Right ventricle myocardium inferior (tissue), 1 donor: ENCODE measurements at regions not wholly inside any gene's neighbourhood (a gene's known extent, or its start where the extent isn't known, plus 50 kb on each side); places are given as distances from the start of the nearest gene placed in this dataset.

Experiments used
- ATAC-seq: fragments of 200-7000 bp; cut with Tn5 transposase; one replicate; pipeline ENCODE4 v1.9.1; 2020; ENCODE audit warnings: mild to moderate bottlenecking, moderate library complexity
- DNase-seq: peaks from one replicate; pipeline ENCODE4 v3.0.0; 2021; ENCODE audit errors: missing footprints
- intact Hi-C: fragments of 100-400 bp; cut with DNase I; formaldehyde crosslinking; loops from one replicate; pipeline ENCODE4 v1.11.0; 2022
- donor health status: DM: no; HTN: yes; CAD: no; lungs with severe emphysema.

DNA sequence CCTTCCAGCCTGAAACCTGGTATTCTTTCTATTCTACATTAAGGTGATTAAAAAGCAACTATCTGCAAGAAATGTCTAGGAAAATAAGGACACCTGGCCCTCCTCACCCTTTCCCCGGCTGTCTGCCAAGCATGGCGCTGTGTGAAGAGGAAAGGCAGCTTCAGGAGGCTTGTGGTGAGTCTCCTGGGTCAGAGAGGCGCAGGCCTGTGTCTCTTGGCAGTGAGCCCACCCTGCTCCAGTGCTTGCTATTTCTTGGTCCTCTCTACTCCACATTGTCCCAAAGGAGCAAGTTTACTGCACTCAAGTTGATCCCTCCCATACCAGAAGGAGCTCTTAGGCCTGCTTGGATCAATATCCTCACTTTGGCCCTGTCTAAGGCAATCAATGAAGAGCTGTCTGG, 520.7 kb upstream of the B3GAT1 start:
- no peak for ATAC-seq
- intact Hi-C loops: no loop called here
- no peak for DNase-seq

DNA sequence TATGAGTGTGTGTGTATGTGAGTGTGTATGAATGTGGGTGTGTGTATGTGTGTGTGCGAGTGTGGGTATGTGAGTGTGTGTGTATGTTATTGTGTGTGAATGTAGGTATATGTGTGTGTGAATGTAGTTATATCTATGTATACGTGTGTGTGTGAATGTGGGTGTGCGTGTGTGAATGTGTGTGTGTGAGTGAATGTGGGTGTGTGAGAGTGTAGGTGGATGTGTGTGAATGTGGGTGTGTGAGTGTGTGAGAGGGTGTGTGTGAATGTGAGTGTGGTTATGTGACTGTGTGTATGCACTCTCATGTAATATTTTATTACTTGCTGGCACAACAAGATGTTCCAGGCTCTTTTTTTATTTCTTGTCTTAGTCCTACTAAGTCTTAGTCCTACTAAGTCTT, 513.4 kb upstream of the B3GAT1 start:
- intact Hi-C loops: no loop called here
- DNase-seq: no peak
- no peak for ATAC-seq

GRCh38 chr11:134923441-134923840, 511.4 kb upstream of the B3GAT1 start:
- DNase-seq: no peak
- intact Hi-C loops: no loop called here
- no peak for ATAC-seq

DNA sequence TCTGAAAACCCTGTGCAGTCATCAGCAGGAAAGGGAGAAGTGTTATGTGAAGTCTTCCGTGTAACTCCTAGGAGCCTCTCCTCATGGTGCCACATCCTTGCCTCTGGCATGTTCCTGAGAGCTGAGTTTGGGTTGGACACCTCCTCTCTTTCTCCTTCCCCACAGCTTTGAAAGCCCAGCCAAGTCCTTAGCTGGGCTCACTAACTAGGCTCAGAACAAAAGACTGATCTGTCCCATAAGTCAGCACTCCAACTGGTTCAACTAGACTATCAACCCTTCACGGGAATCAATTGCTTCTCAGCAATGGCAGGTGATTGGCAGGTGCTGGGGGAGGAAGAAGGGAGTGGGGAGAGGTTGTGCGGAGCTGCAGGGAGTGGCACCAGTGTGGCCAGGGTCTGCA, 509.9 kb upstream of the B3GAT1 start:
- intact Hi-C loops: no loop called here
- ATAC-seq: no peak

GRCh38 chr11:134920851-134921608, 509.0 kb upstream of the B3GAT1 start:
- DNase-seq: no peak
- ATAC-seq: no peak
- intact Hi-C loops: no loop called here

More for the DNA sequence above, 509.9 kb upstream of the B3GAT1 start:
- DNase-seq: no peak

DNA sequence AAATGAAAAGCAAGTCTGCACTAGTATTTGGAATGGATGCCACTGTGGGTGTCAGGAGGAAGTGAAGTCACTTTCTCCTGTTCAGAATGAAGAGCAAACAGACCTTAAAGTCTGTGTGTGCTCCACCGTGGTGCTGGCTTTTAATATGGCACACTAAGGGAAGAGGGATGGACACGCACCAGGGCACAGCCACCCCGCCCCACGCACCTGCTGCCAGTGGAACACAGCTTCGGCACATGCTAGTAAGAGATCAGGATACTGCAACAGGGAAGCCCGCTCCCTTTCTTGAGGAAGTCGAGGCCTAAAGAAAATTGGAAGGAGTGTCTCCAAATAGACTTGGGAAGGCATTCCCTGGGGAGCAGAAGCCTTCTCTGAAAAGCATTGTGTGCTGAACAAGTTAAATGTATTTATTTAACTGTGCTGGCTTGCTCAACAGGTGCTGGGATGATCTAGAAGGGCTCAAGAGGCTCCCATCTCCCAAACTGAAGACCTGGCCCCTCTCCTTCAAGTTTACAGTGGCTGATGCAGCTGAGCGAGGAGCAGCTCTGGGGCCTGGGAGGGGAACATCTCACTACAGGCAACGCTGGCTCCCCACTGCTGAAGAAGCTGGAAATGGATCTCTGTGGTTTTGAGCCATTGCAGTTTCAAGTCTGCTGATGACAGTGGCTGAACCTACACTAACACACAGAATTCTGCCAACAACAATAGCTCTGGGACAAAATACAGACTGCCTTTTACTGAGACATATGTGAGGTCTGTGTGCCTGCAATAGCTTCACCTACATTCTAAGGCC, 504.6 kb upstream of the B3GAT1 start:
- no peak for ATAC-seq
- intact Hi-C loops: no loop called here
- DNase-seq: no peak

DNA sequence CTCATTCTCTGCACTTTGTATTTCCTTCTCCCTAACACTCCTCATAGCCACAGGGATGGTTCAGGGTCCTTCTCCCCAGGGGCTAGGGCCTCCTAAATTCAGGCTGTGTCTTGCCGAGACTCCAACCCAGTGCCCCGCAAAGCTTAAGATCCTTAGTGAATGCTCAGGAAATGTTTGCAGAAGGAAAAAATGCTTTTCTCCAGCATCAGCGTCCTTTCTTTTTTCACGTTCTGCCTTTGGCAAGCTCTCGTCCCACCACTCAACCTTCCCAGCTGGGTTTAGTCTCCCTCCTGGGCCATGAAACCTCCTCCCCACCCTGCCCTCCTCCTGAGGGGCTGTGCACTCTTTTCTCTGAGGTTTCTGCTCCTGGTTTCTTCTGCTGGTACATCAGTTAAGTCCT, 503.8 kb upstream of the B3GAT1 start:
- intact Hi-C loops: no loop called here
- no peak for DNase-seq
- ATAC-seq: no peak

DNA sequence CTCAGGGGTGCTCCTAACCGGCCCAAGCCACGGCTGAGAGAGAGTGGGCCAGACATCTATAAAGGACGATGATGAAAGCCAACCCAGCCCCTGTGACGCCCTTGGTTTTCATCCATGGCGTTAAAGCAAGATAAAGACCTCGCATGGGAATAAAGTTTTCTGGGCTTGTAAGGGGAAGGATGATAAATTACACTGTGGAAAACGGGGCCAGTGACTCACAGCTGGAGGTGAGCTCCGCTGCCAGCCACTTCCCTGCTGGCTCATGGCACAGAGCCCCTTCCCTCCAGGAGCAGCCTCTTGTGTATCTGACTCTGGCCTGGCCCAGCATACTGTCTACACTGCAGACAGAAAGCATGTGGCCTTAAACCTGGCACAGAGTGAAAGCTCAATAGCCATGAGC, 503.2 kb upstream of the B3GAT1 start:
- no peak for DNase-seq
- intact Hi-C loops: no loop called here
- ATAC-seq: peak; percentile 96

- ATAC-seq (no peak), DNase-seq (no peak)
- intact Hi-C loops: no loop called here
Measured at GRCh38 chr11:134913999-134914590, 502.1 kb upstream of the B3GAT1 start.

DNA sequence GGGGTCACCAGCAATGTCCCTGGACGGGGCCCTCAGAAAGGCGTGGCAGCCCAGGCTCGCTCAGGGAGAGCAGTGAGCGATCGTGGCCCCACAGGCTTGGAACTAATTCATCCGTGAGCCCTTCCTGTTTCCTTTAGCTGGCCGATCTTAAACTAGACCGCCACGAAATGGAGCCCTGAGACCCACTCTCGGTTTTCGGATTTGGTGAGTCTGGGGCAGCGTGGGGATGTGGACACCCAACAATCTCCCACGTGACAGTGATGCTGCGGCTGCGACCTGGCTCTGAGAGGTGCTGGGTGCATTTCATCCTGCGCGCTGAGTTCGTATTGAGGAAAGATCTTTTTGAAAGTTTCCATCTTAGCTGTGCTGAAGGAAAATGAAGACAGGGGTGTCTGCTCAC, 501.3 kb upstream of the B3GAT1 start:
- intact Hi-C loops: no loop called here
- DNase-seq (no peak), ATAC-seq (no peak)

GRCh38 chr11:134911514-134912180, 499.6 kb upstream of the B3GAT1 start:
- intact Hi-C loops: no loop called here
- no peak for ATAC-seq

DNA sequence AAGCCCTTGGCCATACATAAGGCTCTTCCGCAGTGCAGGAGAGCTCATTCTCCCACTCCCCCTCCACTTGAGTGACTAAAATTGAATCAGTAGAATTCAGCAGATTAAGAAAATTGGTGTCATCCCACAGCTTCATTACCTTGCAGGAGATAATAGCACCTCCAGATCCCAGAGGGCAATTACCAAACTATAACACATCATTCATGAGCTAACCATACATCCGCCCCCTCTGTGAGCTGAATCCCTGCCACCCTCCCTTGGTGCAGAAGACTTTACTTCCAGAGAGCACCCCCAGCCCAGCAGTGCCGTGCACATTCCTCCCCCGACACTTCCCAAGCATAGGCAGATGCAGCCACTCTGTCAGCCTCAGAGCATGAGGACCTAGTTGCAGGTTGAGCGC, 496.5 kb upstream of the B3GAT1 start:
- DNase-seq: no peak
- no peak for ATAC-seq
- intact Hi-C loops: no loop called here

More at GRCh38 chr11:134911514-134912180, 499.6 kb upstream of the B3GAT1 start:
- no peak for DNase-seq

DNA sequence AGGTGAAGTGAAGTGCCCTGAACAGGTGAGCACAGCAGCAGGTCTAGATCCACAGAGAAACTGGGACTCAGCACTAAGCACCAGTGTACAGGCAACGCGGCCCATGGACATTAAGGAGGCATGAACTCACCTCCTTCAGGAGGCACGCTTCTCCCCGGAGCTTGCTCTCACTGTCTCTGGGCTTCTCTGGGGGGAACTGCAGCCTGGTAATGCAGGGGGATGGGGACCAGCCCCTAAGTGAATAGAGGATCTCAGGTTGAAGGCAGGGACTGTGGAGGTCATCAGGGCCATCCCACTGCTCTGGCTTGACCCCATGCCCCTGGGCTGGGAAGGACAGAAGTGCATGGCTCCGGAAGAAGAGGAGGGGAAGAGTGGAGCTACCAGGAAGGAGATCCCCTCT, 495.6 kb upstream of the B3GAT1 start:
- ATAC-seq: no peak
- no peak for DNase-seq
- intact Hi-C loops: no loop called here

GRCh38 chr11:134906356-134906955, 494.4 kb upstream of the B3GAT1 start:
- ATAC-seq (no peak), DNase-seq (no peak)
- intact Hi-C loops: no loop called here

DNA sequence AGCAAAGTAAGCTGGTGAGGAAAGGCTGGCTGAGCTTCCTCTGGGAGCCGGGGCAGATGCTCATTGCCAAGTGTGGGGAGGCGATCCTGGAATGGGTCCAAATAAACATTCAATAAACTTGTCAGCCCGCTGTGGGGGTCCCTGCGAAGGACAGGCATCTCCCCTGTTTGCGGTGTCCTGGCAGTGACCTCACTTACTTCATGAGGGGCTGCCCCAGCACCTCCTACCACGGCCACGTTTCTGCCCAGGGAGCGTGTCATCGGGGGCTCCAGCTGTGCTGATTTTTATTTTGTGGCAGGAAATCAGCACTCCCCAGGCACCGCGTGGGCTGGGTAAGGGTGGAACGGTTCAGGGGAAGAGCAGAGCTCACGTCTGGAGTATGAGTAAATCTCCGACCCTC, 493.9 kb upstream of the B3GAT1 start:
- DNase-seq (no peak), ATAC-seq (peak; percentile 51)
- intact Hi-C loops: no loop called here

- intact Hi-C loops: no loop called here
- ATAC-seq: peak; percentile 63
- no peak for DNase-seq
Measured at GRCh38 chr11:134905517-134905916, 493.5 kb upstream of the B3GAT1 start.

DNA sequence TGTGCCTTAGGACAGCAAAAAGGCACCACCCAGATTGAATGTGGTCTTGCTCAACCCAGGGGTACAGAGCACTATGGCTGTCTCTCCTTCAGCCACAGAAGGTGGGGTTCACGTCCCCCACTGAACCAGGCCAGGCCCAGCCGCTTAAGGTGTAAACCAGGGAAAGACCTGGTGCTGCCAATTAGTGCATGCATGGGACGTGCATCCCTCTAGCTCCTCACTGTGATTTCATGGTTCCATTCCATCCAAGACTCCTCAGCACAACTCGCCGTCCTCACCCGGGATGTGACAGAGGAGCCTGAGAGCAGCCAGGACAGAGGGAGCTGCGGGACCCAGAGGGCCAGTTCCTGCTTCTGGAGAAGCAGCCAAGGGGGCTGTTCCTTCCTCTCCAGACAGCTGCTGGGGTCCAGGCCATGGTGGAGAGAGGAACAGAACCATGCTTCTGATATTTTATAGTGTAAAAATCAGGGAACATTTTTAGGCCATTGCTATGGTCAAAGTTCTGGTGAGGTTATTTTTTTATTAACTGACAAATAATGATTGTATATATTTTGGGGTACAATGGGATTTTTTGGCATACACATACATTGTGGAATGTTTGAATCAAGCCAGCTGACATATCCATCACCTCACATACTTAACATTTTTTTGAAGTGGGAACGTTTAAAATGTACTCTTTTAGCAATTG, 492.2 kb upstream of the B3GAT1 start:
- no peak for DNase-seq
- intact Hi-C loops: no loop called here
- no peak for ATAC-seq
